ENCODE measurements at regions not wholly inside any gene's neighbourhood (a gene's known extent, or its start where the extent isn't known, plus 50 kb on each side); places are given as distances from the start of the nearest gene placed in this dataset.

GRCh38 chr10:34931216-34931615, 116.1 kb upstream of the PARD3 start:
- H3K9me3 ChIP-seq (ENCODE audit: control insufficient read depth in 4 of 4, low read length in 3 of 4): no peaks in the 10 kb centered on the region
- WGBS: 84% methylated on average over 5 of the region's 5 CpGs
- TF ChIP-seq ZBTB33 (IDR thresholded peaks at IDR 0.05): no peak
- no peak for TF ChIP-seq JUND (IDR thresholded peaks at IDR 0.05)
- TF ChIP-seq RAD21 (IDR thresholded peaks at IDR 0.05): no peak
- TF ChIP-seq TAF1 (conservative IDR thresholded peaks at IDR 0.05): no peak
- no peak for TF ChIP-seq HNF4G (IDR thresholded peaks at IDR 0.05)
- no peak for TF ChIP-seq RXRA (IDR thresholded peaks at IDR 0.05)
- TF ChIP-seq YY1 (IDR thresholded peaks at IDR 0.05): no peak
- TF ChIP-seq CTCF (IDR thresholded peaks at IDR 0.05; ENCODE audit: low read depth, low read length, missing input control): no peak
- no peak for TF ChIP-seq ATF3 (IDR thresholded peaks at IDR 0.05)
- TF ChIP-seq MAX (IDR thresholded peaks at IDR 0.05): no peak

GRCh38 chr10:34922138-34922537, 107.0 kb upstream of the PARD3 start:
- Histone ChIP-seq H3K36me3 (ENCODE audit: control insufficient read depth in 4 of 4, insufficient read depth in 3 of 4, low read depth in 1 of 4, low read length in 3 of 4) (no peaks in the 10 kb centered on the region), H3K9ac (ENCODE audit: low read depth in 1 of 2, low read length in 2 of 2) (no peak overlapping the region), H3K4me3 (ENCODE audit: low read depth in 1 of 3, low read length in 3 of 3) (no peak overlapping the region), H3K9me3 (ENCODE audit: control insufficient read depth in 4 of 4, low read length in 3 of 4) (peaks cover 0 to 13% (median 1%) of the 10 kb centered on the region in 4 donors), H3K4me1 (ENCODE audit: control insufficient read depth in 4 of 4, insufficient read depth in 4 of 4, low read length in 3 of 4) (no peaks in the 10 kb centered on the region), H3K27me3 (ENCODE audit: control insufficient read depth in 4 of 4, insufficient read depth in 4 of 4, low read length in 3 of 4) (peaks cover 0 to 3% (median 0%) of the 10 kb centered on the region in 4 donors), H3K27ac (ENCODE audit: low read depth in 1 of 2, low read length in 2 of 2) (no peak overlapping the region)
- DNase-seq (ENCODE audit: low spot score): no peak
- 91% methylated on average over 5 of the region's 5 CpGs for WGBS
- TF ChIP-seq REST (IDR thresholded peaks at IDR 0.05) (no peak), ATF3 (IDR thresholded peaks at IDR 0.05) (no peak), TAF1 (conservative IDR thresholded peaks at IDR 0.05) (no peak), RAD21 (IDR thresholded peaks at IDR 0.05) (no peak), YY1 (IDR thresholded peaks at IDR 0.05) (no peak), EGR1 (IDR thresholded peaks at IDR 0.05; ENCODE audit: low read depth in 2 of 2) (no peak), GABPA (IDR thresholded peaks at IDR 0.05 in 1 of 2, conservative IDR thresholded peaks at IDR 0.05 in 1 of 2) (no peak)

More at GRCh38 chr10:34931216-34931615, 116.1 kb upstream of the PARD3 start:
- H3K4me3 ChIP-seq (ENCODE audit: low read depth in 1 of 3, low read length in 3 of 3): no peak overlapping the region
- DNase-seq (ENCODE audit: low spot score): no peak
- no peaks in the 10 kb centered on the region for H3K36me3 ChIP-seq (ENCODE audit: control insufficient read depth in 4 of 4, insufficient read depth in 3 of 4, low read depth in 1 of 4, low read length in 3 of 4)
- H3K4me1 ChIP-seq (ENCODE audit: control insufficient read depth in 4 of 4, insufficient read depth in 4 of 4, low read length in 3 of 4): no peaks in the 10 kb centered on the region
- no peak overlapping the region for H3K27ac ChIP-seq (ENCODE audit: low read depth in 1 of 2, low read length in 2 of 2)
- no peaks in the 10 kb centered on the region for H3K27me3 ChIP-seq (ENCODE audit: control insufficient read depth in 4 of 4, insufficient read depth in 4 of 4, low read length in 3 of 4)
- H3K9ac ChIP-seq (ENCODE audit: low read depth in 1 of 2, low read length in 2 of 2): no peak overlapping the region
